OCI-LY3 (cell line): ENCODE measurements at regions not wholly inside any gene's neighbourhood (a gene's known extent, or its start where the extent isn't known, plus 50 kb on each side); places are given as distances from the start of the nearest gene placed in this dataset.

Source experiments
- H2AFZ ChIP-seq: fragments of 200-600, 300-600 bp; shearing (Covaris generic); 2 replicates; pipeline ENCODE4 v1.6.0; 2014; ENCODE audit warnings: antibody characterized with exemption, low read depth, low read length
- H3K27ac ChIP-seq: fragments of 200-600, 300-600 bp; sonication (generic); 2 replicates; pipeline ENCODE4 v1.5.1; 2014; ENCODE audit warnings: mild to moderate bottlenecking, low read length, moderate library complexity, mixed read lengths
- H3K27me3 ChIP-seq: fragments of 200-600, 300-600 bp; sonication (generic); 2 replicates; pipeline ENCODE4 v1.6.1; 2014; ENCODE audit warnings: low read depth, low read length, mixed read lengths
- H3K36me3 ChIP-seq: fragments of 200-600, 300-600 bp; sonication (generic); replicated peaks from 2 replicates; pipeline ENCODE3; 2014; ENCODE audit warnings: low read depth, low read length, mixed read lengths
- H3K4me1 ChIP-seq: fragments of 300-600, 200-600 bp; sonication (generic); 2 replicates; pipeline ENCODE4 v1.6.1; 2014; ENCODE audit warnings: low read length, mixed read lengths
- H3K4me2 ChIP-seq: fragments of 200-600, 300-600 bp; sonication (generic); 2 replicates; pipeline ENCODE4 v1.6.1; 2014; ENCODE audit warnings: low read length, mixed read lengths
- H3K4me3 ChIP-seq: fragments of 300-600, 200-600 bp; sonication (generic); 2 replicates; pipeline ENCODE4 v1.5.1; 2014; ENCODE audit warnings: antibody characterized with exemption, mild to moderate bottlenecking, low read length, moderate library complexity
- H3K79me2 ChIP-seq: fragments of 300-600, 200-600 bp; shearing (Covaris generic); 2 replicates; pipeline ENCODE4 v1.6.1; 2014; ENCODE audit warnings: mild to moderate bottlenecking, low read length, mixed read lengths
- H3K9ac ChIP-seq: fragments of 300-600, 200-600 bp; shearing (Covaris generic); 2 replicates; pipeline ENCODE4 v1.6.0; 2014; ENCODE audit warnings: mild to moderate bottlenecking, low read length, moderate library complexity
- H3K9me3 ChIP-seq: fragments of 200-600, 300-600 bp; shearing (Covaris generic); 2 replicates; pipeline ENCODE4 v1.6.1; 2014; ENCODE audit warnings: low read length, mixed read lengths; ENCODE audit not compliant: insufficient read depth
- H4K20me1 ChIP-seq: fragments of 200-600, 300-600 bp; sonication (generic); 2 replicates; pipeline ENCODE4 v1.6.1; 2016; ENCODE audit warnings: low read length, mixed read lengths; ENCODE audit not compliant: insufficient read depth
- EZH2phosphoT487 ChIP-seq: fragments of 200-600 bp; shearing (Covaris generic); IDR thresholded peaks from 2 replicates; pipeline ENCODE4 v1.6.1; 2018; ENCODE audit warnings: antibody characterized with exemption, mixed run types, low read depth
- TF ChIP-seq, protein P1 (sequence below): fragments of 200-600, 300-600 bp; sonication (generic); IDR thresholded peaks from 2 replicates; pipeline ENCODE4 v1.5.1; 2014; ENCODE audit warnings: antibody characterized with exemption, low read length, low read depth

- H4K20me1 ChIP-seq, result no peaks in the 10 kb centered on the region
- no peak overlapping the region for H2AFZ ChIP-seq
- TF ChIP-seq, protein P1, sequence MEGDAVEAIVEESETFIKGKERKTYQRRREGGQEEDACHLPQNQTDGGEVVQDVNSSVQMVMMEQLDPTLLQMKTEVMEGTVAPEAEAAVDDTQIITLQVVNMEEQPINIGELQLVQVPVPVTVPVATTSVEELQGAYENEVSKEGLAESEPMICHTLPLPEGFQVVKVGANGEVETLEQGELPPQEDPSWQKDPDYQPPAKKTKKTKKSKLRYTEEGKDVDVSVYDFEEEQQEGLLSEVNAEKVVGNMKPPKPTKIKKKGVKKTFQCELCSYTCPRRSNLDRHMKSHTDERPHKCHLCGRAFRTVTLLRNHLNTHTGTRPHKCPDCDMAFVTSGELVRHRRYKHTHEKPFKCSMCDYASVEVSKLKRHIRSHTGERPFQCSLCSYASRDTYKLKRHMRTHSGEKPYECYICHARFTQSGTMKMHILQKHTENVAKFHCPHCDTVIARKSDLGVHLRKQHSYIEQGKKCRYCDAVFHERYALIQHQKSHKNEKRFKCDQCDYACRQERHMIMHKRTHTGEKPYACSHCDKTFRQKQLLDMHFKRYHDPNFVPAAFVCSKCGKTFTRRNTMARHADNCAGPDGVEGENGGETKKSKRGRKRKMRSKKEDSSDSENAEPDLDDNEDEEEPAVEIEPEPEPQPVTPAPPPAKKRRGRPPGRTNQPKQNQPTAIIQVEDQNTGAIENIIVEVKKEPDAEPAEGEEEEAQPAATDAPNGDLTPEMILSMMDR, result no peak
- TF ChIP-seq EZH2phosphoT487, result no peak
- H3K79me2 ChIP-seq, result no peaks in the 10 kb centered on the region
- H3K9me3 ChIP-seq, result no peaks in the 10 kb centered on the region
- H3K27me3 ChIP-seq, result no peaks in the 10 kb centered on the region
- no peak overlapping the region for H3K4me3 ChIP-seq
- H3K9ac ChIP-seq, result no peak overlapping the region
- peaks cover 4% of the 10 kb centered on the region for H3K4me1 ChIP-seq
- H3K4me2 ChIP-seq, result no peak overlapping the region
- H3K36me3 ChIP-seq, result no peaks in the 10 kb centered on the region
- H3K27ac ChIP-seq, result no peak overlapping the region
These were observed 329.0 kb downstream of the STIM2 start for GRCh38 chr4:27189683-27190082.

GRCh38 chr4:27191592-27191991 is 331.0 kb downstream of the STIM2 start:
- Histone ChIP-seq H3K79me2 (no peaks in the 10 kb centered on the region), H3K9me3 (no peaks in the 10 kb centered on the region), H3K4me2 (no peak overlapping the region), H2AFZ (no peak overlapping the region), H3K4me3 (no peak overlapping the region), H3K27me3 (no peaks in the 10 kb centered on the region), H3K27ac (no peak overlapping the region), H4K20me1 (no peaks in the 10 kb centered on the region), H3K4me1 (peaks cover 4% of the 10 kb centered on the region), H3K36me3 (no peaks in the 10 kb centered on the region), H3K9ac (no peak overlapping the region)
- TF ChIP-seq EZH2phosphoT487, result no peak
- TF ChIP-seq, protein P1, result no peak

DNA sequence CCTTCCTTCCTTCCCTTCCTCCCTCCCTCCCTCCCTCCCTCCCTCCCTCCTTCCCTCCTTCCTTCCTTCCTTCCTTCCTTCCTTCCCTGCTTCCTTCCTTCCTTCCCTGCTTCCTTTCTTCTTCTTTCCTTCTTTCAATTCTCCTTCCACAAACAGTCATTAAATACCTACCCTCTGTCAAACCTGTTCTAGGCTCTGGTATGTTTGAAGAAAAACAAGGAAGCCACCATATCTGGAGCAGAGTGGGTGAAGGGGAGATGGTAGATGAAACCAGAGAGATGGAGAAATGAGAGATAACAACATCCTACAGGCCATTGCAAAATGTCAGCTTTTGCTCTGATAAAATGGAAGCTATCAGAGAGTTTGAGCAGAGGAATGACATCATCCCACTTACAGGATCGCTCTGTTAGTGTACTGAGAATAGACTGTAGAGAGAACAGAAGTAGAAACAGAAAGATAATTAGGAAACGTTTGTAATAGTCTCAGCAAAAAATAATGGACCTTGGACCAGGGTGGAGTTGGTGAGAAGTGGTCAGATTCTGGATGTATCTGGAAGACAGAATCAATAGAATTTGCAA is 334.0 kb downstream of the STIM2 start:
- Histone ChIP-seq H3K4me1 (peaks cover 4% of the 10 kb centered on the region), H4K20me1 (no peaks in the 10 kb centered on the region), H3K4me2 (no peak overlapping the region), H3K79me2 (no peaks in the 10 kb centered on the region), H3K9me3 (no peaks in the 10 kb centered on the region), H3K27me3 (no peaks in the 10 kb centered on the region), H3K27ac (no peak overlapping the region), H2AFZ (no peak overlapping the region), H3K36me3 (no peaks in the 10 kb centered on the region), H3K4me3 (no peak overlapping the region), H3K9ac (no peak overlapping the region)
- no peak for TF ChIP-seq EZH2phosphoT487
- TF ChIP-seq, protein P1, result no peak

DNA sequence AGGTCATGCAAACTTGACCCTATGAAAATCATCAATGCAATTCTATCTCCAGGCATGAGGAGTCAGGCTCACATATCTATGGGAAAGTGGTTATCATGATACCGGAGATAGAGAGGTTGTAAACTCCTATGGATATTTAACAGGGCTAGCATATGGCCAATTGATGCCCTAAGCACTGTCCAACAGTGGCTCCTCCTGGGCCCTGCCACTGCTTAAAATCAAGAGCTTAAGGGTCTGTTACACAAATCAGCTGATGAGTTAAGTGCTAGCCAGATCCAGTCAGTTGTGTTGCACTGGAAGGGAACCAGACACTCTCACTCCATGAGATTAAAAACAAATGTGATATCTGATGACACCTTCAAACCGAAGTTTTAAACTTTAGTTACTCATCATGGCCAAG is 337.6 kb downstream of the STIM2 start:
- H4K20me1 ChIP-seq, result no peaks in the 10 kb centered on the region
- no peaks in the 10 kb centered on the region for H3K4me1 ChIP-seq
- no peaks in the 10 kb centered on the region for H3K9me3 ChIP-seq
- H3K4me3 ChIP-seq, result no peak overlapping the region
- no peak overlapping the region for H3K4me2 ChIP-seq
- no peak overlapping the region for H2AFZ ChIP-seq
- no peak overlapping the region for H3K27ac ChIP-seq
- no peak overlapping the region for H3K9ac ChIP-seq
- H3K36me3 ChIP-seq, result no peaks in the 10 kb centered on the region
- no peaks in the 10 kb centered on the region for H3K27me3 ChIP-seq
- TF ChIP-seq, protein P1, result no peak
- no peak for TF ChIP-seq EZH2phosphoT487
- H3K79me2 ChIP-seq, result no peaks in the 10 kb centered on the region
